GM12865 (cell line): ENCODE measurements at regions not wholly inside any gene's neighbourhood (a gene's known extent, or its start where the extent isn't known, plus 50 kb on each side); places are given as distances from the start of the nearest gene placed in this dataset.

Source experiments
- DNase-seq: peaks from one replicate; pipeline ENCODE4 v3.0.0; 2010; ENCODE audit warnings: low read depth
- H3K4me3 ChIP-seq: 2 replicates; pipeline ENCODE4 v1.5.1; 2011; ENCODE audit warnings: mild to moderate bottlenecking, low read depth, low read length, control low read depth
- CTCF ChIP-seq: IDR thresholded peaks from 2 replicates; pipeline ENCODE4 v1.5.1; 2011; ENCODE audit warnings: low read length, control low read depth, low read depth, inconsistent platforms; ENCODE audit not compliant: insufficient read depth; ENCODE audit errors: missing control alignments

- no peak for DNase-seq
- H3K4me3 ChIP-seq, result no peak overlapping the region
- no peak for TF ChIP-seq CTCF
Measured at GRCh38 chr7:46197785-46198540, 276.9 kb upstream of the IGFBP3 start.

- no peak overlapping the region for H3K4me3 ChIP-seq
- no peak for DNase-seq
- TF ChIP-seq CTCF, result no peak
Measured at GRCh38 chr7:46195934-46196333, 274.9 kb upstream of the IGFBP3 start.

GRCh38 chr7:46192271-46192670 is 271.2 kb upstream of the IGFBP3 start:
- no peak for TF ChIP-seq CTCF
- DNase-seq, result no peak
- H3K4me3 ChIP-seq, result no peak overlapping the region

GRCh38 chr7:46191776-46192175 is 270.7 kb upstream of the IGFBP3 start:
- no peak overlapping the region for H3K4me3 ChIP-seq
- TF ChIP-seq CTCF, result no peak
- no peak for DNase-seq

- no peak for TF ChIP-seq CTCF
- H3K4me3 ChIP-seq, result no peak overlapping the region
- DNase-seq, result no peak
Measured at GRCh38 chr7:46191296-46191695, 270.2 kb upstream of the IGFBP3 start.

GRCh38 chr7:46189255-46189790 is 268.3 kb upstream of the IGFBP3 start:
- DNase-seq, result no peak
- no peak for TF ChIP-seq CTCF
- no peak overlapping the region for H3K4me3 ChIP-seq

- no peak for TF ChIP-seq CTCF
- H3K4me3 ChIP-seq, result no peak overlapping the region
- DNase-seq, result no peak
Measured at GRCh38 chr7:46186131-46186530, 265.1 kb upstream of the IGFBP3 start.
